ENCODE measurements at regions not wholly inside any gene's neighbourhood (a gene's known extent, or its start where the extent isn't known, plus 50 kb on each side); places are given as distances from the start of the nearest gene placed in this dataset.

GRCh38 chr2:48176876-48177275 lies 137.6 kb upstream of the FOXN2 start:
- Histone ChIP-seq H3K4me3 (no peak overlapping the region), H3K9me3 (no peaks in the 10 kb centered on the region; the same call in 1 of the 2 replicates), H3K27me3 (ENCODE audit: low read depth) (no peaks in the 10 kb centered on the region), H3K4me1 (no peaks in the 10 kb centered on the region), H3K36me3 (replicated peaks) (no peaks in the 10 kb centered on the region)
- no peak for DNase-seq (ENCODE audit: low spot score in 2 of 2)
- in situ Hi-C loops (cut with MboI; ENCODE audit: low sequenced_read_pairs), result no loop called here

- Histone ChIP-seq H3K4me3 (no peak overlapping the region), H3K9me3 (no peaks in the 10 kb centered on the region; the same call in 1 of the 2 replicates), H3K27me3 (ENCODE audit: low read depth) (no peaks in the 10 kb centered on the region), H3K36me3 (replicated peaks) (no peaks in the 10 kb centered on the region), H3K4me1 (no peaks in the 10 kb centered on the region)
- in situ Hi-C loops (cut with MboI; ENCODE audit: low sequenced_read_pairs), result no loop called here
- DNase-seq (ENCODE audit: low spot score in 2 of 2), result no peak
These were observed 135.9 kb upstream of the FOXN2 start for GRCh38 chr2:48178611-48179010.

- in situ Hi-C loops (cut with MboI; ENCODE audit: low sequenced_read_pairs), result no loop called here
- no peak for DNase-seq (ENCODE audit: low spot score in 2 of 2)
- H3K27me3 ChIP-seq (ENCODE audit: low read depth), result no peaks in the 10 kb centered on the region
- H3K4me1 ChIP-seq, result no peaks in the 10 kb centered on the region
- no peaks in the 10 kb centered on the region for H3K36me3 ChIP-seq (replicated peaks)
- H3K4me3 ChIP-seq, result no peak overlapping the region
- no peaks in the 10 kb centered on the region; the same call in 1 of the 2 replicates for H3K9me3 ChIP-seq
These were observed 133.9 kb upstream of the FOXN2 start for GRCh38 chr2:48180557-48180956.

GRCh38 chr2:48183276-48183675 lies 131.2 kb upstream of the FOXN2 start:
- H3K36me3 ChIP-seq (replicated peaks), result no peaks in the 10 kb centered on the region
- in situ Hi-C loops (cut with MboI; ENCODE audit: low sequenced_read_pairs), result no loop called here
- no peaks in the 10 kb centered on the region; the same call in 1 of the 2 replicates for H3K9me3 ChIP-seq
- no peak for DNase-seq (ENCODE audit: low spot score in 2 of 2)
- H3K4me1 ChIP-seq, result peaks cover 5% of the 10 kb centered on the region
- no peaks in the 10 kb centered on the region for H3K27me3 ChIP-seq (ENCODE audit: low read depth)
- H3K4me3 ChIP-seq, result no peak overlapping the region

- in situ Hi-C loops (cut with MboI; ENCODE audit: low sequenced_read_pairs), result no loop called here
- Histone ChIP-seq H3K9me3 (no peaks in the 10 kb centered on the region), H3K4me1 (peaks cover 5% of the 10 kb centered on the region), H3K4me3 (no peak overlapping the region), H3K27me3 (ENCODE audit: low read depth) (no peaks in the 10 kb centered on the region), H3K36me3 (replicated peaks) (no peaks in the 10 kb centered on the region)
- no peak for DNase-seq (ENCODE audit: low spot score in 2 of 2)
These were observed 130.5 kb upstream of the FOXN2 start for GRCh38 chr2:48183991-48184390.

- DNase-seq (ENCODE audit: low spot score in 2 of 2), result no peak
- in situ Hi-C loops (cut with MboI; ENCODE audit: low sequenced_read_pairs), result no loop called here
- Histone ChIP-seq H3K27me3 (ENCODE audit: low read depth) (no peaks in the 10 kb centered on the region), H3K4me3 (no peak overlapping the region), H3K36me3 (replicated peaks) (no peaks in the 10 kb centered on the region), H3K9me3 (no peaks in the 10 kb centered on the region), H3K4me1 (peaks cover 5% of the 10 kb centered on the region)
These were observed 127.0 kb upstream of the FOXN2 start for GRCh38 chr2:48187503-48187902.

- Histone ChIP-seq H3K27me3 (ENCODE audit: low read depth) (no peaks in the 10 kb centered on the region), H3K4me3 (no peak overlapping the region), H3K36me3 (replicated peaks) (no peaks in the 10 kb centered on the region), H3K4me1 (peaks cover 5% of the 10 kb centered on the region), H3K9me3 (no peaks in the 10 kb centered on the region)
- in situ Hi-C loops (cut with MboI; ENCODE audit: low sequenced_read_pairs), result no loop called here
- DNase-seq (ENCODE audit: low spot score in 2 of 2), result no peak
These were observed 124.8 kb upstream of the FOXN2 start for GRCh38 chr2:48189552-48190228.

- Histone ChIP-seq H3K4me1 (peaks cover 5% of the 10 kb centered on the region), H3K4me3 (no peak overlapping the region), H3K9me3 (no peaks in the 10 kb centered on the region), H3K36me3 (replicated peaks) (no peaks in the 10 kb centered on the region), H3K27me3 (ENCODE audit: low read depth) (no peaks in the 10 kb centered on the region)
- in situ Hi-C loops (cut with MboI; ENCODE audit: low sequenced_read_pairs), result no loop called here
- DNase-seq (ENCODE audit: low spot score in 2 of 2), result no peak
These were observed 124.3 kb upstream of the FOXN2 start for GRCh38 chr2:48190230-48190629.

- H3K9me3 ChIP-seq, result no peaks in the 10 kb centered on the region
- H3K4me1 ChIP-seq, result peaks cover 7% of the 10 kb centered on the region; the same call in 1 of the 2 replicates
- no peaks in the 10 kb centered on the region for H3K36me3 ChIP-seq (replicated peaks)
- no peak overlapping the region for H3K4me3 ChIP-seq
- in situ Hi-C loops (cut with MboI; ENCODE audit: low sequenced_read_pairs), result no loop called here
- no peak for DNase-seq (ENCODE audit: low spot score in 2 of 2)
- H3K27me3 ChIP-seq (ENCODE audit: low read depth), result no peaks in the 10 kb centered on the region
These were observed 119.8 kb upstream of the FOXN2 start for GRCh38 chr2:48194641-48195040.

GRCh38 chr2:48195169-48195568 lies 119.3 kb upstream of the FOXN2 start:
- DNase-seq (ENCODE audit: low spot score in 2 of 2), result no peak
- Histone ChIP-seq H3K4me3 (no peak overlapping the region), H3K9me3 (no peaks in the 10 kb centered on the region), H3K27me3 (ENCODE audit: low read depth) (no peaks in the 10 kb centered on the region), H3K36me3 (replicated peaks) (no peaks in the 10 kb centered on the region), H3K4me1 (peaks cover 7% of the 10 kb centered on the region; the same call in 1 of the 2 replicates)
- in situ Hi-C loops (cut with MboI; ENCODE audit: low sequenced_read_pairs), result no loop called here

- H3K36me3 ChIP-seq (replicated peaks), result no peaks in the 10 kb centered on the region
- in situ Hi-C loops (cut with MboI; ENCODE audit: low sequenced_read_pairs), result no loop called here
- no peak for DNase-seq (ENCODE audit: low spot score in 2 of 2)
- no peaks in the 10 kb centered on the region for H3K9me3 ChIP-seq
- H3K27me3 ChIP-seq (ENCODE audit: low read depth), result no peaks in the 10 kb centered on the region
- no peak overlapping the region for H3K4me3 ChIP-seq
- peaks cover 7% of the 10 kb centered on the region for H3K4me1 ChIP-seq
These were observed 116.9 kb upstream of the FOXN2 start for GRCh38 chr2:48197618-48198017.

GRCh38 chr2:48198371-48198770 lies 116.1 kb upstream of the FOXN2 start:
- Histone ChIP-seq H3K9me3 (no peaks in the 10 kb centered on the region), H3K4me1 (peaks cover 7% of the 10 kb centered on the region), H3K36me3 (replicated peaks) (no peaks in the 10 kb centered on the region), H3K4me3 (no peak overlapping the region), H3K27me3 (ENCODE audit: low read depth) (no peaks in the 10 kb centered on the region)
- in situ Hi-C loops (cut with MboI; ENCODE audit: low sequenced_read_pairs), result no loop called here
- DNase-seq (ENCODE audit: low spot score in 2 of 2), result no peak

- H3K4me3 ChIP-seq, result no peak overlapping the region
- H3K9me3 ChIP-seq, result no peaks in the 10 kb centered on the region
- no peaks in the 10 kb centered on the region for H3K36me3 ChIP-seq (replicated peaks)
- no peak for DNase-seq (ENCODE audit: low spot score in 2 of 2)
- in situ Hi-C loops (cut with MboI; ENCODE audit: low sequenced_read_pairs), result no loop called here
- peaks cover 7% of the 10 kb centered on the region for H3K4me1 ChIP-seq
- no peaks in the 10 kb centered on the region for H3K27me3 ChIP-seq (ENCODE audit: low read depth)
These were observed 115.4 kb upstream of the FOXN2 start for GRCh38 chr2:48199070-48199469.

- H3K4me3 ChIP-seq, result no peak overlapping the region
- no peaks in the 10 kb centered on the region for H3K9me3 ChIP-seq
- H3K36me3 ChIP-seq (replicated peaks), result no peaks in the 10 kb centered on the region
- in situ Hi-C loops (cut with MboI; ENCODE audit: low sequenced_read_pairs), result no loop called here
- H3K27me3 ChIP-seq (ENCODE audit: low read depth), result no peaks in the 10 kb centered on the region
- peaks cover 21% of the 10 kb centered on the region for H3K4me1 ChIP-seq
- no peak for DNase-seq (ENCODE audit: low spot score in 2 of 2)
These were observed 113.7 kb upstream of the FOXN2 start for GRCh38 chr2:48200620-48201293.

Measured in HAP-1 (cell line).